Cardiac muscle cell (in vitro differentiated cells and primary cell): ENCODE measurements at regions not wholly inside any gene's neighbourhood (a gene's known extent, or its start where the extent isn't known, plus 50 kb on each side); places are given as distances from the start of the nearest gene placed in this dataset.

Experiments used
- DNase-seq, 2 donors: peaks; one replicate each; pipeline versions ENCODE4 v3.0.0 to v3.0.0-alpha.2; 2010 to 2017; ENCODE audit warnings: low read depth in 1 of 2, low spot score in 1 of 2
- H3K27ac ChIP-seq: fragments of 200-600 bp; sonication (generic); 2 replicates; pipeline ENCODE4 v1.5.1; 2016
- H3K27me3 ChIP-seq: fragments of 200-600 bp; sonication (generic); 2 replicates; pipeline ENCODE4 v1.6.0; 2016; ENCODE audit warnings: control low read depth
- H3K36me3 ChIP-seq: fragments of 200-600 bp; sonication (generic); 2 replicates; pipeline ENCODE4 v1.5.1; 2016; ENCODE audit warnings: control low read depth
- H3K4me1 ChIP-seq: fragments of 200-600 bp; sonication (generic); 2 replicates; pipeline ENCODE4 v1.8.1; 2017; ENCODE audit warnings: low read depth, mild to moderate bottlenecking, mixed run types
- H3K4me3 ChIP-seq: fragments of 200-600 bp; sonication (generic); 2 replicates; pipeline ENCODE4 v1.5.1; 2016; ENCODE audit warnings: mild to moderate bottlenecking
- H3K9me3 ChIP-seq: fragments of 200-600 bp; sonication (generic); 2 replicates; pipeline ENCODE4 v1.5.1; 2017; ENCODE audit warnings: low read depth, mild to moderate bottlenecking, control low read depth
- TF ChIP-seq, protein P1 (sequence below): IDR thresholded peaks from 2 replicates; pipeline ENCODE4 v1.5.1; 2012; ENCODE audit warnings: low read depth, mild to moderate bottlenecking, low read length

DNA sequence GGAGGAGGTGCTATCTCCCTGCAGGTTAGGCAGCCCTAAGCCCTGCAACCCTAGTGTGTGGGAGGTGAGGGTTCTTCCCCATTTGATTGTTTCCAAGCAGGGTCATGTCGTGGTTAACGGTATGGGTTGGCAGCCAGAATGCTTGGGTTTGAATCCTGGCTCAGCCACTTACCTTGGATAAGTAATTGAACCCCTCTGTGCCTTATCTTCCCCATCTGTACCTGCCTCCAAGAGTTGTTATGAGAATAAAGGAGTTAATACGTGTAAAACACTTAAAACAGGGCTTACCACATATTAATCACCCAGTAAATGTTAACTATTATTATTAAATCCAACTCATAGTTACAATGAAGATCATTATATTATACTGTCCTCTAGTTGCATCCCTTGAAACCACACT lies 52.2 kb upstream of the SPATA31E1 start:
- H3K27me3 ChIP-seq = no peaks in the 10 kb centered on the region
- no peaks in the 10 kb centered on the region for H3K36me3 ChIP-seq
- no peaks in the 10 kb centered on the region for H3K9me3 ChIP-seq
- TF ChIP-seq, protein P1, sequence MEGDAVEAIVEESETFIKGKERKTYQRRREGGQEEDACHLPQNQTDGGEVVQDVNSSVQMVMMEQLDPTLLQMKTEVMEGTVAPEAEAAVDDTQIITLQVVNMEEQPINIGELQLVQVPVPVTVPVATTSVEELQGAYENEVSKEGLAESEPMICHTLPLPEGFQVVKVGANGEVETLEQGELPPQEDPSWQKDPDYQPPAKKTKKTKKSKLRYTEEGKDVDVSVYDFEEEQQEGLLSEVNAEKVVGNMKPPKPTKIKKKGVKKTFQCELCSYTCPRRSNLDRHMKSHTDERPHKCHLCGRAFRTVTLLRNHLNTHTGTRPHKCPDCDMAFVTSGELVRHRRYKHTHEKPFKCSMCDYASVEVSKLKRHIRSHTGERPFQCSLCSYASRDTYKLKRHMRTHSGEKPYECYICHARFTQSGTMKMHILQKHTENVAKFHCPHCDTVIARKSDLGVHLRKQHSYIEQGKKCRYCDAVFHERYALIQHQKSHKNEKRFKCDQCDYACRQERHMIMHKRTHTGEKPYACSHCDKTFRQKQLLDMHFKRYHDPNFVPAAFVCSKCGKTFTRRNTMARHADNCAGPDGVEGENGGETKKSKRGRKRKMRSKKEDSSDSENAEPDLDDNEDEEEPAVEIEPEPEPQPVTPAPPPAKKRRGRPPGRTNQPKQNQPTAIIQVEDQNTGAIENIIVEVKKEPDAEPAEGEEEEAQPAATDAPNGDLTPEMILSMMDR = no peak
- H3K27ac ChIP-seq = no peak overlapping the region
- no peak overlapping the region for H3K4me3 ChIP-seq
- no peaks in the 10 kb centered on the region for H3K4me1 ChIP-seq
- no peak for DNase-seq

DNA sequence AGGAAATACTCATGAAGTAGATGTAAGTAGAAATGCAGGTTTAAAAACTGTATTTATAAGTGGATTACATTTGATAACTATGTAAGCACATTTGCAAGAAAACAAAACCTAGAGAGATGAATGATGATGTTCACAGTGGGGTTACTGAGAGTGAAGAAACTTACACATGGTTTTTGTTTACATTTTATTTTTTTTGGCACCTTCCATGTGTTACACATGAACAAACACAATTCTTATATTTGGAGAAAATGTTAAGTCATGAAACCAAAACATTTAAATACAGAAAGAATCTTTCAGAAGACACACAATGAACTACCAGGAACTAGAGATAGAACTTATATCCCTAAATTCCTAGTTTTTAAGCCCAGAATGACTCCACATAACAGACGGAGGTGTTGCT lies 51.5 kb upstream of the SPATA31E1 start:
- Histone ChIP-seq H3K27ac (no peak overlapping the region), H3K4me1 (no peaks in the 10 kb centered on the region), H3K27me3 (no peaks in the 10 kb centered on the region), H3K36me3 (no peaks in the 10 kb centered on the region), H3K4me3 (no peak overlapping the region), H3K9me3 (no peaks in the 10 kb centered on the region)
- DNase-seq = no peak
- TF ChIP-seq, protein P1 = no peak
